SK-N-SH treated with all-trans-retinoic acid at 6 μM for 48 hours (cell line): ENCODE measurements at regions not wholly inside any gene's neighbourhood (a gene's known extent, or its start where the extent isn't known, plus 50 kb on each side); places are given as distances from the start of the nearest gene placed in this dataset.

ENCODE experiments used
- ATAC-seq: fragments of 200-7000 bp; cut with Tn5 transposase; 3 replicates; pipeline ENCODE4 v1.9.1; 2020; ENCODE audit warnings: mild to moderate bottlenecking, moderate library complexity
- ARNTL ChIP-seq: fragments of 450-650 bp; formaldehyde crosslinking; IDR thresholded peaks from 2 replicates; pipeline ENCODE4 v1.5.0; 2020; ENCODE audit warnings: low read depth, mild to moderate bottlenecking, moderate library complexity, borderline replicate concordance
- CREB5 ChIP-seq: fragments of 250-450 bp; sonication (Bioruptor Pico); IDR thresholded peaks from 2 replicates; pipeline ENCODE4 v1.5.1; 2020; ENCODE audit warnings: low read depth, mild to moderate bottlenecking, moderate library complexity
- CSDC2 ChIP-seq: fragments of 250-450 bp; sonication (Bioruptor Pico); IDR thresholded peaks from 2 replicates; pipeline ENCODE4 v1.5.0; 2020; ENCODE audit warnings: mild to moderate bottlenecking, moderate library complexity
- CSRNP3 ChIP-seq: fragments of 250-450 bp; sonication (Bioruptor Pico); IDR thresholded peaks from 2 replicates; pipeline ENCODE4 v1.5.1; 2021; ENCODE audit warnings: mild to moderate bottlenecking, moderate library complexity
- ESRRG ChIP-seq: fragments of 250-450 bp; sonication (Bioruptor Pico); IDR thresholded peaks from 2 replicates; pipeline ENCODE4 v1.6.1; 2021; ENCODE audit warnings: mild to moderate bottlenecking
- ISL1 ChIP-seq: fragments of 250-450 bp; sonication (Bioruptor Pico); IDR thresholded peaks from 2 replicates; pipeline ENCODE4 v2.1.2; 2022; ENCODE audit warnings: mild to moderate bottlenecking, moderate library complexity
- OSR1 ChIP-seq: fragments of 250-450 bp; sonication (Bioruptor Pico); IDR thresholded peaks from 2 replicates; pipeline ENCODE4 v1.8.0; 2022; ENCODE audit warnings: moderate library complexity, mild to moderate bottlenecking, inconsistent platforms
- RARB ChIP-seq: fragments of 250-450 bp; sonication (Bioruptor Pico); IDR thresholded peaks from 2 replicates; pipeline ENCODE4 v1.8.0; 2021; ENCODE audit warnings: mild to moderate bottlenecking, moderate library complexity
- TCF4 ChIP-seq: fragments of 250-450 bp; sonication (Bioruptor Pico); IDR thresholded peaks from 2 replicates; pipeline ENCODE4 v1.8.0; 2021; ENCODE audit warnings: mild to moderate bottlenecking, moderate library complexity, borderline replicate concordance
- ZC3H10 ChIP-seq: fragments of 250-450 bp; sonication (Bioruptor Pico); IDR thresholded peaks from 2 replicates; pipeline ENCODE4 v1.5.1; 2021; ENCODE audit warnings: mild to moderate bottlenecking, moderate library complexity
- ZFP3 ChIP-seq: fragments of 250-450 bp; sonication (Bioruptor Pico); IDR thresholded peaks from 2 replicates; pipeline ENCODE4 v1.5.0; 2020; ENCODE audit warnings: mild to moderate bottlenecking, moderate library complexity
- ZFP30 ChIP-seq: fragments of 450-650 bp; formaldehyde crosslinking; IDR thresholded peaks from 2 replicates; pipeline ENCODE4 v1.5.0; 2022; ENCODE audit warnings: mild to moderate bottlenecking, moderate library complexity
- ZNF70 ChIP-seq: fragments of 450-650 bp; formaldehyde crosslinking; IDR thresholded peaks from 2 replicates; pipeline ENCODE4 v1.5.0; 2020; ENCODE audit warnings: mild to moderate bottlenecking, moderate library complexity
- ZNF8 ChIP-seq: fragments of 450-650 bp; formaldehyde crosslinking; IDR thresholded peaks from 2 replicates; pipeline ENCODE4 v1.5.0; 2020; ENCODE audit warnings: mild to moderate bottlenecking, moderate library complexity
- TF ChIP-seq, protein P1 (sequence below): fragments of 250-450 bp; sonication (Bioruptor Pico); IDR thresholded peaks from 2 replicates; pipeline ENCODE4 v1.5.0; 2020; ENCODE audit warnings: mild to moderate bottlenecking, moderate library complexity
- TF ChIP-seq, protein P2 (sequence below): fragments of 250-450 bp; sonication (Bioruptor Pico); IDR thresholded peaks from 2 replicates; pipeline ENCODE4 v1.8.0; 2020; ENCODE audit warnings: mild to moderate bottlenecking, moderate library complexity, borderline replicate concordance
- TF ChIP-seq, protein P3 (sequence below): fragments of 250-450 bp; sonication (Bioruptor Pico); IDR thresholded peaks from 2 replicates; pipeline ENCODE4 v1.8.0; 2021; ENCODE audit warnings: low read depth, mild to moderate bottlenecking, moderate library complexity, borderline replicate concordance

GRCh38 chr13:82654861-82655855, 1227.1 kb downstream of the SLITRK1 start:
- TF ChIP-seq, protein P1, sequence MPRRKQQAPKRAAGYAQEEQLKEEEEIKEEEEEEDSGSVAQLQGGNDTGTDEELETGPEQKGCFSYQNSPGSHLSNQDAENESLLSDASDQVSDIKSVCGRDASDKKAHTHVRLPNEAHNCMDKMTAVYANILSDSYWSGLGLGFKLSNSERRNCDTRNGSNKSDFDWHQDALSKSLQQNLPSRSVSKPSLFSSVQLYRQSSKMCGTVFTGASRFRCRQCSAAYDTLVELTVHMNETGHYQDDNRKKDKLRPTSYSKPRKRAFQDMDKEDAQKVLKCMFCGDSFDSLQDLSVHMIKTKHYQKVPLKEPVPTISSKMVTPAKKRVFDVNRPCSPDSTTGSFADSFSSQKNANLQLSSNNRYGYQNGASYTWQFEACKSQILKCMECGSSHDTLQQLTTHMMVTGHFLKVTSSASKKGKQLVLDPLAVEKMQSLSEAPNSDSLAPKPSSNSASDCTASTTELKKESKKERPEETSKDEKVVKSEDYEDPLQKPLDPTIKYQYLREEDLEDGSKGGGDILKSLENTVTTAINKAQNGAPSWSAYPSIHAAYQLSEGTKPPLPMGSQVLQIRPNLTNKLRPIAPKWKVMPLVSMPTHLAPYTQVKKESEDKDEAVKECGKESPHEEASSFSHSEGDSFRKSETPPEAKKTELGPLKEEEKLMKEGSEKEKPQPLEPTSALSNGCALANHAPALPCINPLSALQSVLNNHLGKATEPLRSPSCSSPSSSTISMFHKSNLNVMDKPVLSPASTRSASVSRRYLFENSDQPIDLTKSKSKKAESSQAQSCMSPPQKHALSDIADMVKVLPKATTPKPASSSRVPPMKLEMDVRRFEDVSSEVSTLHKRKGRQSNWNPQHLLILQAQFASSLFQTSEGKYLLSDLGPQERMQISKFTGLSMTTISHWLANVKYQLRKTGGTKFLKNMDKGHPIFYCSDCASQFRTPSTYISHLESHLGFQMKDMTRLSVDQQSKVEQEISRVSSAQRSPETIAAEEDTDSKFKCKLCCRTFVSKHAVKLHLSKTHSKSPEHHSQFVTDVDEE: no peak
- no peak for TF ChIP-seq CSDC2
- ATAC-seq: peak; percentile 49

DNA sequence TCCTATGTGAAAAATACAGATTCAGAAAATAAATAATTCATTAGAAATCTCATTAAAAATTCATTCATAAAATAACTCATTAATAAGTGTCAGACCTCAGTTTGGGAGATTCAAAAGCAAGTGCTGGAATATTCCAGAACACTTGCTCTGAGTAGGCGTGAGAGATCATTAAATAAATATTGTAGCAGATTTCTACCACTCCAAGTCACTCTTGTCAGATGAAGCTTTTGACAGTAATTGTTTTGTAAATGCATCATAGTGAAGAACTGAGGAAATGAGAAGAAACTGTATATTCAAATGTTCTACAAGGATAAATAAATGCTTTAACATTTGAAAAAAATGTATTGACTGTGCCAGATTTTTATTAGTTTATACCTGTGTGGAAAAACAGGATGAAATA, 1228.1 kb downstream of the SLITRK1 start:
- TF ChIP-seq ZNF8 (CRISPR knock-in tag): no peak
- TF ChIP-seq ZC3H10 (CRISPR knock-in tag): no peak
- TF ChIP-seq, protein P2, sequence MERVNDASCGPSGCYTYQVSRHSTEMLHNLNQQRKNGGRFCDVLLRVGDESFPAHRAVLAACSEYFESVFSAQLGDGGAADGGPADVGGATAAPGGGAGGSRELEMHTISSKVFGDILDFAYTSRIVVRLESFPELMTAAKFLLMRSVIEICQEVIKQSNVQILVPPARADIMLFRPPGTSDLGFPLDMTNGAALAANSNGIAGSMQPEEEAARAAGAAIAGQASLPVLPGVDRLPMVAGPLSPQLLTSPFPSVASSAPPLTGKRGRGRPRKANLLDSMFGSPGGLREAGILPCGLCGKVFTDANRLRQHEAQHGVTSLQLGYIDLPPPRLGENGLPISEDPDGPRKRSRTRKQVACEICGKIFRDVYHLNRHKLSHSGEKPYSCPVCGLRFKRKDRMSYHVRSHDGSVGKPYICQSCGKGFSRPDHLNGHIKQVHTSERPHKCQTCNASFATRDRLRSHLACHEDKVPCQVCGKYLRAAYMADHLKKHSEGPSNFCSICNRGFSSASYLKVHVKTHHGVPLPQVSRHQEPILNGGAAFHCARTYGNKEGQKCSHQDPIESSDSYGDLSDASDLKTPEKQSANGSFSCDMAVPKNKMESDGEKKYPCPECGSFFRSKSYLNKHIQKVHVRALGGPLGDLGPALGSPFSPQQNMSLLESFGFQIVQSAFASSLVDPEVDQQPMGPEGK: no peak
- TF ChIP-seq CREB5 (CRISPR knock-in tag): no peak
- TF ChIP-seq ARNTL (CRISPR knock-in tag): no peak
- TF ChIP-seq, all 23 proteins: peak for 0
- no peak for ATAC-seq

GRCh38 chr13:82647540-82647939, 1234.7 kb downstream of the SLITRK1 start:
- ATAC-seq: no peak
- no peak for TF ChIP-seq OSR1
- no peak for TF ChIP-seq ZFP3 (CRISPR knock-in tag)
- TF ChIP-seq ZC3H10 (CRISPR knock-in tag): no peak
- TF ChIP-seq, protein P1: no peak
- no peak for TF ChIP-seq ZNF8 (CRISPR knock-in tag)
- TF ChIP-seq CREB5 (CRISPR knock-in tag): no peak
- TF ChIP-seq ESRRG (CRISPR knock-in tag): no peak
- no peak for TF ChIP-seq CSRNP3
- no peak for TF ChIP-seq ISL1 (CRISPR knock-in tag)
- no peak for TF ChIP-seq RARB (CRISPR knock-in tag)
- no peak for TF ChIP-seq ZFP30 (CRISPR knock-in tag)
- TF ChIP-seq, protein P3, sequence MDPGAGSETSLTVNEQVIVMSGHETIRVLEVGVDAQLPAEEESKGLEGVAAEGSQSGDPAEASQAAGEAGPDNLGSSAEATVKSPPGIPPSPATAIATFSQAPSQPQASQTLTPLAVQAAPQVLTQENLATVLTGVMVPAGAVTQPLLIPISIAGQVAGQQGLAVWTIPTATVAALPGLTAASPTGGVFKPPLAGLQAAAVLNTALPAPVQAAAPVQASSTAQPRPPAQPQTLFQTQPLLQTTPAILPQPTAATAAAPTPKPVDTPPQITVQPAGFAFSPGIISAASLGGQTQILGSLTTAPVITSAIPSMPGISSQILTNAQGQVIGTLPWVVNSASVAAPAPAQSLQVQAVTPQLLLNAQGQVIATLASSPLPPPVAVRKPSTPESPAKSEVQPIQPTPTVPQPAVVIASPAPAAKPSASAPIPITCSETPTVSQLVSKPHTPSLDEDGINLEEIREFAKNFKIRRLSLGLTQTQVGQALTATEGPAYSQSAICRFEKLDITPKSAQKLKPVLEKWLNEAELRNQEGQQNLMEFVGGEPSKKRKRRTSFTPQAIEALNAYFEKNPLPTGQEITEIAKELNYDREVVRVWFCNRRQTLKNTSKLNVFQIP (CRISPR knock-in tag): no peak
- TF ChIP-seq ZNF70 (CRISPR knock-in tag): no peak
- TF ChIP-seq TCF4 (CRISPR knock-in tag): no peak
